GM23248 (cell line): ENCODE measurements at regions not wholly inside any gene's neighbourhood (a gene's known extent, or its start where the extent isn't known, plus 50 kb on each side); places are given as distances from the start of the nearest gene placed in this dataset.

Experiments
- DNase-seq: peaks from one replicate; pipeline ENCODE4 v3.0.0-alpha.2; 2015
- H2AFZ ChIP-seq: fragments of 200-600 bp; sonication (generic); 2 replicates; pipeline ENCODE4 v1.6.1; 2016; ENCODE audit warnings: antibody characterized with exemption
- H3F3A ChIP-seq: fragments of 200-600 bp; sonication (generic); 2 replicates; pipeline ENCODE4 v1.6.1; 2016; ENCODE audit warnings: mild to moderate bottlenecking, antibody characterized with exemption, mixed run types; ENCODE audit not compliant: insufficient read depth
- H3K27ac ChIP-seq: fragments of 200-600 bp; sonication (generic); 2 replicates; pipeline ENCODE4 v1.5.1; 2016; ENCODE audit warnings: mild to moderate bottlenecking
- H3K27me3 ChIP-seq: fragments of 200-600 bp; sonication (generic); replicated peaks from 2 replicates; pipeline ENCODE4 v1.6.1; 2016; ENCODE audit warnings: mild to moderate bottlenecking; ENCODE audit not compliant: insufficient read depth
- H3K36me3 ChIP-seq: fragments of 200-600 bp; sonication (generic); 2 replicates; pipeline ENCODE4 v1.6.1; 2016; ENCODE audit warnings: low read depth, mild to moderate bottlenecking
- H3K4me1 ChIP-seq: fragments of 200-600 bp; sonication (generic); 2 replicates; pipeline ENCODE4 v1.6.1; 2016; ENCODE audit warnings: mild to moderate bottlenecking; ENCODE audit not compliant: insufficient read depth
- H3K4me2 ChIP-seq: fragments of 200-600 bp; sonication (generic); one replicate; pipeline ENCODE4 v1.6.1; 2016; ENCODE audit warnings: mild to moderate bottlenecking; ENCODE audit not compliant: unreplicated experiment
- H3K4me3 ChIP-seq: fragments of 200-600 bp; sonication (generic); 2 replicates; pipeline ENCODE4 v1.5.1; 2016; ENCODE audit warnings: mild to moderate bottlenecking
- H3K79me2 ChIP-seq: fragments of 200-600 bp; sonication (generic); 2 replicates; pipeline ENCODE4 v1.6.1; 2016; ENCODE audit warnings: mild to moderate bottlenecking; ENCODE audit not compliant: insufficient read depth
- H3K9ac ChIP-seq: fragments of 200-600 bp; sonication (generic); 2 replicates; pipeline ENCODE4 v1.6.1; 2016; ENCODE audit warnings: mild to moderate bottlenecking
- H3K9me2 ChIP-seq: fragments of 200-600 bp; sonication (generic); 2 replicates; pipeline ENCODE4 v1.6.1; 2016; ENCODE audit warnings: mixed run types, mild to moderate bottlenecking, moderate library complexity; ENCODE audit not compliant: insufficient read depth
- H3K9me3 ChIP-seq: fragments of 200-600 bp; sonication (generic); one replicate; pipeline ENCODE4 v1.6.1; 2017; ENCODE audit warnings: low read depth
- H4K20me1 ChIP-seq: fragments of 200-600 bp; sonication (generic); 2 replicates; pipeline ENCODE4 v1.6.0; 2016; ENCODE audit not compliant: insufficient read depth
- EZH2 ChIP-seq: fragments of 200-600 bp; sonication (generic); IDR thresholded peaks from 2 replicates; pipeline ENCODE4 v1.6.1; 2018; ENCODE audit warnings: antibody characterized with exemption, mild to moderate bottlenecking; ENCODE audit not compliant: insufficient read depth, poor library complexity, severe bottlenecking
- EZH2phosphoT487 ChIP-seq: fragments of 200-600 bp; sonication (generic); IDR thresholded peaks from 2 replicates; pipeline ENCODE4 v1.6.1; 2018; ENCODE audit warnings: antibody characterized with exemption, moderate library complexity, mild to moderate bottlenecking, low read depth; ENCODE audit not compliant: insufficient read depth
- WGBS, 2 experiments: methylation state at CpG; one replicate each; pipeline ENCODE4 v1.1.6; 2015 to 2017; ENCODE audit warnings: low lambda C conversion rate in 2 of 2, low coverage in 1 of 2; ENCODE audit errors: missing lambda C conversion rate in 2 of 2; 5-methylcytosine and 5-hydroxymethylcytosine counted together
- in situ Hi-C: fragments of 300-500 bp; cut with MboI; formaldehyde crosslinking; loops from 2 replicates; pipeline ENCODE4 v1.15.0; 2020

DNA sequence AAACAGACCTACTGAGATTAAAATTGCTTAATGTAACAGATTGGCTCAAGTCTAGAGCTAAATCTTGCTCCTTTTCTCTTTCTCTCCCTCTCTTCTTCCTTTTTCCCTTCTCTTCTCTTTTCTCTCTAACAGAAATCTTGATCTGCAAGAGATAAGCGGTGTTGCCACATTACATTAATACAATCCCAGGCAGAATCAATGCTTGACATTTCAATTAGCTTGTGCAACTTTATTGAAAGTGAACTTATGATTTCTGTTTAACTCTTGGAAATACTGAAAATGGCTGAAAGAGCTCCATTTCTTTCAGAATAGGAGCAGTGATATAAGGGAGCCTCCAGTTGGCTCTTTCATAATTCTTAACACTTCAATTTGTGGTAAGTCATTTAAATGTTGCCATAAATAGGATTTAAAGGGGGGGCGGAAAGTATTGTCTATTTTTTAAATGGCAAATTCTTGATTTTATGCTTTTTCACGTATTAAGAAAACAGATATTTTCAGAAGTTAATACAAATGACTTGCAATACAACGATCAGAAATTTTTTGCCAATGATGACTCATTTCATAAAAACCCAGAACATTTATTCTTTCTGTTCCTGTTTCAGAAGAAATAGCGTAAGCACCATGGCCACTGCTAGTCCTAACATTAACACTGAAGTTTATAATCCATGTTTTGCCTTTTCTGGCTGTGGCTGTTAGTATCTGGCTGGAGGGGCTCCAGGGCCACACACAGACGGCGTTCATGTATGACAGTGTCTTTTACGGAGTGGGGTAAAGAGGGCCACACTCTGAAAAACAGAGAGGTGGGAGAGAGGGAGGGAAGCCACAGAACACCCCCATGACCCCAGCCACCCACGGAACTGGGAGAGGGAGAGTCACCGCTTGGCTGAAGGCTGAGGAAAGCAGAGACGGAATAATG is 115.7 kb upstream of the FAT1 start:
- DNase-seq, result peak; percentile 79
- H3K27me3 ChIP-seq, result no peaks in the 10 kb centered on the region
- WGBS, 2 experiments, result 13 to 15% methylated on average over 11 of the region's 11 CpGs
- H3K9ac ChIP-seq, result peak overlapping the region; percentile 78
- peaks cover 28% of the 10 kb centered on the region for H3K4me1 ChIP-seq
- H3K9me2 ChIP-seq, result no peaks in the 10 kb centered on the region
- peak overlapping the region; percentile 94 for H3K27ac ChIP-seq
- H3K9me3 ChIP-seq, result no peaks in the 10 kb centered on the region
- no peaks in the 10 kb centered on the region for H3K36me3 ChIP-seq
- no peaks in the 10 kb centered on the region for H4K20me1 ChIP-seq
- peak overlapping the region; percentile 94 for H2AFZ ChIP-seq
- H3K4me2 ChIP-seq, result peak overlapping the region; percentile 76
- TF ChIP-seq EZH2, result no peak
- no peak for TF ChIP-seq EZH2phosphoT487
- in situ Hi-C loops, result no loop called here
- peak overlapping the region; percentile 62 for H3K4me3 ChIP-seq
- H3K79me2 ChIP-seq, result no peaks in the 10 kb centered on the region
- peaks cover 23% of the 10 kb centered on the region; the same call in 1 of the 2 replicates for H3F3A ChIP-seq

DNA sequence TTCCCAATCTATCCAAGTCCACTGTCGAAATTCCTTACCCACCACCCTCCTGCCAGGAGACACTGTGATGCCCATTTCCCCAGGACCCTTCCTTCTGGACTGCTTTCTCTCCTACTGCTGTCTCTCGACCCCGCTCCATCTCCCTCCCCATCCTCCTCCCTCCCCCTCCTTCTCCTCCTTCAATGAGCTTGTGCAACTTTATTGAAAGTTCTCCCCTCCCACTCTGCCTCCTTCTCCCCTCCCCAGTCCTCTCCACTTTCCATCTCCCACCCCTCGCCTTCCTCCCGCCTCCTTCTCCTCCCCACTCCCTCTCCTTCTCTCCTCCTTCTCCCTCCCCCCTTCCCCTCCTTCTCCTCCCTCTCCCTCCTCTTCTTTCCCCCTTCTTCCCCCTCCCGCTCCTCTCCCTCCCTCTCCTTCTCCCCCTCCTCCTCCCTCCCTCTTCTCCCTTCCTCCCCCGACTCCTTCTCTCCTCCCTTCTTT is 116.6 kb upstream of the FAT1 start:
- H3K4me1 ChIP-seq, result peaks cover 37% of the 10 kb centered on the region
- WGBS, 2 experiments, result 49 to 74% methylated on average over 4 to 7 of the region's 7 CpGs

DNA sequence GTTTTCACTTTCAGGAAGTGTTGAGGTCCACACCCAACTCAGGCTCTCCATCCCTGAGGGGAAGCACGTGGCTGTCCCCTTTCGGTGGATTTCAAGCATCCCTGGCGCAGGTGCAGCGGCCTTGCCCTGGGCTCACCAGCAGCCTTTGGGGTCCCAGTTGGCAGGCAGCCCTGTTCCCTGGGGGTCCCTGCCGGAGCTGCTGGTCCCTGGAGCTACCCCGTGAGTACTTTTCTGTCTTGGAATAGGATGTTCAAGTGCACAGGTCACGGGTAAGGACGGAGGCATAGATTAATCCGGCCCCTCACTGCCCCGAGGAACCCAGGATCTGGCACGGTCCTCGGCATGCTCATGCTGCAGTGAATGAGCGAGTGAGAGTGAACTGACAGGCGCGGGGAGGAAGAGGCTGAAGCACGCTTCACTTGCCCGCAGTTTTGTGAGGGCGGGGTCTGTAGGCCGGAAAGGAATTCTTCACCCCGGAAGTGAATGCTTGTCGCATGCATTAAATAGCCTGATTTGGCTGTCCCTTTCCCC is 117.2 kb upstream of the FAT1 start:
- Histone ChIP-seq H2AFZ (peak overlapping the region; percentile 94), H3K9ac (no peak overlapping the region), H3K4me3 (no peak overlapping the region; the same call in 1 of the 2 replicates), H3K27me3 (no peaks in the 10 kb centered on the region), H3K9me3 (no peaks in the 10 kb centered on the region), H3K36me3 (no peaks in the 10 kb centered on the region), H3K4me1 (peaks cover 41% of the 10 kb centered on the region), H3K9me2 (no peaks in the 10 kb centered on the region), H4K20me1 (no peaks in the 10 kb centered on the region), H3K79me2 (no peaks in the 10 kb centered on the region), H3F3A (peaks cover 38% of the 10 kb centered on the region), H3K4me2 (peak overlapping the region; percentile 76), H3K27ac (no peak overlapping the region; the same call in 1 of the 2 replicates)
- DNase-seq, result peak; percentile 13
- in situ Hi-C loops, result no loop called here
- TF ChIP-seq EZH2 (no peak), EZH2phosphoT487 (no peak)
- WGBS, 2 experiments, result 82 to 87% methylated on average over 19 to 21 of the region's 21 CpGs

More for the DNA sequence above, 116.6 kb upstream of the FAT1 start:
- H3K9ac ChIP-seq, result peak overlapping the region; percentile 78
- H3K9me2 ChIP-seq, result no peaks in the 10 kb centered on the region
- no peaks in the 10 kb centered on the region for H3K36me3 ChIP-seq
- no peak overlapping the region; the same call in 1 of the 2 replicates for H3K4me3 ChIP-seq
- no peak for TF ChIP-seq EZH2phosphoT487
- TF ChIP-seq EZH2, result no peak
- no peak for DNase-seq
- H2AFZ ChIP-seq, result peak overlapping the region; percentile 94
- no peaks in the 10 kb centered on the region for H3K79me2 ChIP-seq
- H3K4me2 ChIP-seq, result peak overlapping the region; percentile 76
- H3F3A ChIP-seq, result peaks cover 32% of the 10 kb centered on the region
- no peaks in the 10 kb centered on the region for H3K27me3 ChIP-seq
- H3K27ac ChIP-seq, result peak overlapping the region; percentile 94
- H3K9me3 ChIP-seq, result no peaks in the 10 kb centered on the region
- in situ Hi-C loops, result no loop called here
- H4K20me1 ChIP-seq, result no peaks in the 10 kb centered on the region

DNA sequence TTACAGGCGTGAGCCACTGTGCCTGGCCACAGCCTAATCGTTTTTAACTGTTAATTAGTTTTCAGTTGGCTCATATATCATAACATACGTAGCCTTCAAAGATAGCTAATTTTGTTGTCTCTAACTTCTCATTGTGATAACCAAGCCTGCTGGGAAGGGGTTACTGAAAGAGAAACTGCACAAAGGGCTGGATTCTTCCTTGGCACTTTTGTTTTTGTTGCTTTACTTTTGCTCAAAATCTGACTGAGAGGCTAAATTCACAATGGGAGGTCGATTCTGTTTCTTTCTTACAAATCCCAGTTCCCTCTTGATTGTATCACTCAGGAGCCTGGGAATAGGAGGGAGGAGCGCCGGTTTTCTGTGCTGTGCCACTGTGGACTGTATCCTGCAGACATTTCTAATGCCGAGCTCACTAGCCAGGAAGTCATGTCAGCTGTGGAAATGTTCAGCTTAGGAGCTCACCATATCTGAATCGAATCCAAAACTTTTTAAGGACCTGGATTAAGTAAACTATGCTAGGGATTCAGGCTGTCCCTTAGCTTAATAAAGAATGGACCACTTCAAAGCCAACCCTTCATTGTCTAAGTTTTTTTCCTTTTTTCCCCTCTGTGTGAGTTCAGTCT is 120.5 kb upstream of the FAT1 start:
- Histone ChIP-seq H3K36me3 (no peaks in the 10 kb centered on the region), H3K4me3 (peak overlapping the region; percentile 61), H3F3A (peaks cover 35% of the 10 kb centered on the region), H3K27ac (peak overlapping the region; percentile 86), H3K79me2 (no peaks in the 10 kb centered on the region), H3K9ac (peak overlapping the region; percentile 76), H3K9me3 (no peaks in the 10 kb centered on the region), H3K9me2 (no peaks in the 10 kb centered on the region), H3K4me2 (peak overlapping the region; percentile 96), H4K20me1 (no peaks in the 10 kb centered on the region), H3K4me1 (peaks cover 39% of the 10 kb centered on the region), H2AFZ (peak overlapping the region; percentile 89), H3K27me3 (no peaks in the 10 kb centered on the region)
- in situ Hi-C loops, result no loop called here
- 10 to 13% methylated on average over 8 of the region's 8 CpGs for WGBS, 2 experiments
- DNase-seq, result peak; percentile 71
- TF ChIP-seq EZH2phosphoT487 (no peak), EZH2 (no peak)
